Right lobe of liver (tissue), 4 donors: ENCODE measurements at regions not wholly inside any gene's neighbourhood (a gene's known extent, or its start where the extent isn't known, plus 50 kb on each side); places are given as distances from the start of the nearest gene placed in this dataset.

Experiments used
- POLR2A ChIP-seq: fragments of 450-650 bp; IDR thresholded peaks from one replicate; pipeline ENCODE4 v1.6.1; 2017; ENCODE audit warnings: antibody characterized with exemption, mild to moderate bottlenecking
- TF ChIP-seq, protein P1 (sequence below), 4 donors: fragments of 200-600 bp in 3 of 4; fragments of 450-650 bp in 1 of 4; IDR thresholded peaks; one replicate each; pipeline versions ENCODE4 v1.5.1 to v1.8.0; 2016 to 2022; ENCODE audit warnings: antibody characterized with exemption in 4 of 4, mild to moderate bottlenecking in 2 of 4
- donor health status: DM: no; HTN: no; CAD: no.
- donor health status: DM: no; HTN: no; CAD: no.
- donor health status: DM: no; HTN: yes; CAD: no.

DNA sequence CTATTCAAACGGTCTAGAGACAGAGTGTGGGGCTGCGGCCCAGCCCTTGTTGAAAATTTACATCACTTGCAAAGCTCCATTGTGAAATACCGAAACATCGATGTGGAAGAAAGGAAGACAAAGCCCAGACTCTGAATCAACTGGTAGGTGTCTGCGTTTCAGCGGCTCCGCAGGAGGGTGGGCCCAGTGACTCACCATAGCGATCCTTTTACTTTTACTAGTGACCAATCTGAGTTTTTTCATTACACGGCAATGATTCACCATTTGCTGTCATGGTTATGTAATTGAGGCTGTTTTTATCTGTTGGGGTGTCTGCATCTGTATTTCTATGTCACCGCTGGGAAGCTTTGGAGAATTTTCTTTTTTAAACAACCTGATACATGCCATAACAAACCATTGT lies 66.6 kb upstream of the ODC1 start:
- TF ChIP-seq, protein P1, sequence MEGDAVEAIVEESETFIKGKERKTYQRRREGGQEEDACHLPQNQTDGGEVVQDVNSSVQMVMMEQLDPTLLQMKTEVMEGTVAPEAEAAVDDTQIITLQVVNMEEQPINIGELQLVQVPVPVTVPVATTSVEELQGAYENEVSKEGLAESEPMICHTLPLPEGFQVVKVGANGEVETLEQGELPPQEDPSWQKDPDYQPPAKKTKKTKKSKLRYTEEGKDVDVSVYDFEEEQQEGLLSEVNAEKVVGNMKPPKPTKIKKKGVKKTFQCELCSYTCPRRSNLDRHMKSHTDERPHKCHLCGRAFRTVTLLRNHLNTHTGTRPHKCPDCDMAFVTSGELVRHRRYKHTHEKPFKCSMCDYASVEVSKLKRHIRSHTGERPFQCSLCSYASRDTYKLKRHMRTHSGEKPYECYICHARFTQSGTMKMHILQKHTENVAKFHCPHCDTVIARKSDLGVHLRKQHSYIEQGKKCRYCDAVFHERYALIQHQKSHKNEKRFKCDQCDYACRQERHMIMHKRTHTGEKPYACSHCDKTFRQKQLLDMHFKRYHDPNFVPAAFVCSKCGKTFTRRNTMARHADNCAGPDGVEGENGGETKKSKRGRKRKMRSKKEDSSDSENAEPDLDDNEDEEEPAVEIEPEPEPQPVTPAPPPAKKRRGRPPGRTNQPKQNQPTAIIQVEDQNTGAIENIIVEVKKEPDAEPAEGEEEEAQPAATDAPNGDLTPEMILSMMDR (IDR thresholded peaks at IDR 0.05): no peak
- TF ChIP-seq POLR2A: no peak
